K562 (cell line): ENCODE measurements at regions not wholly inside any gene's neighbourhood (a gene's known extent, or its start where the extent isn't known, plus 50 kb on each side); places are given as distances from the start of the nearest gene placed in this dataset.

Source experiments
- MGA ChIP-seq: fragments of 450-650 bp; IDR thresholded peaks from 2 replicates; pipeline ENCODE4 v1.6.1; 2016; ENCODE audit warnings: mild to moderate bottlenecking, moderate library complexity
- PTTG1 ChIP-seq: fragments of 450-650 bp; IDR thresholded peaks from 2 replicates; pipeline ENCODE4 v1.6.1; 2016; ENCODE audit warnings: low read depth, mild to moderate bottlenecking, missing genetic modification characterization, missing compliant biosample characterization
- ZBTB2 ChIP-seq: fragments of 450-650 bp; IDR thresholded peaks from 2 replicates; pipeline ENCODE4 v1.6.1; 2016; ENCODE audit warnings: antibody characterized with exemption
- ZFX ChIP-seq: sonication (generic); formaldehyde crosslinking; IDR thresholded peaks from 2 replicates; pipeline ENCODE4 v1.8.0; 2022; ENCODE audit warnings: mild to moderate bottlenecking, missing genetic modification reagents, moderate library complexity

GRCh38 chr3:4233488-4233887, 69.7 kb upstream of the SETMAR start (continued):
- TF ChIP-seq MGA (no peak), PTTG1 (tag) (no peak), ZFX (CRISPR knock-in tag) (no peak), ZBTB2 (no peak)
